Thyroid gland (tissue), 4 donors: ENCODE measurements at regions not wholly inside any gene's neighbourhood (a gene's known extent, or its start where the extent isn't known, plus 50 kb on each side); places are given as distances from the start of the nearest gene placed in this dataset. TPM values are rescaled to one million over a fixed set of nuclear protein-coding genes. Genes with fewer than 3 reads are reported as not detected.

Experiments used
- DNase-seq, 2 donors: peaks; one replicate each; pipeline ENCODE4 v3.0.0-alpha.2; 2019
- H3K27ac ChIP-seq, 3 donors: fragments of 200-600 bp; sonication (generic); 1 replicate in 2 of 3; 2 replicates in 1 of 3; pipeline ENCODE4 v1.5.1; 2016 to 2019; ENCODE audit warnings: mild to moderate bottlenecking in 1 of 3, moderate library complexity in 1 of 3
- H3K27me3 ChIP-seq: fragments of 200-600 bp; sonication (generic); one replicate; pipeline ENCODE4 v1.5.1; 2019
- H3K36me3 ChIP-seq, 2 donors: fragments of 200-600 bp; sonication (generic); one replicate each; pipeline ENCODE4 v1.5.1; 2016 to 2019
- H3K4me1 ChIP-seq, 2 donors: fragments of 200-600 bp; sonication (generic); one replicate each; pipeline ENCODE4 v1.5.1; 2017 to 2019
- H3K4me3 ChIP-seq, 3 donors: fragments of 200-600 bp; sonication (generic); replicated peaks in 1 of 3; 1 replicate in 2 of 3; 2 replicates in 1 of 3; pipeline ENCODE4 v1.5.1; 2016; ENCODE audit warnings: mild to moderate bottlenecking in 1 of 3
- H3K9me3 ChIP-seq: fragments of 200-600 bp; sonication (generic); one replicate; pipeline ENCODE4 v1.5.1; 2017
- CTCF ChIP-seq, 6 experiments: fragments of 200-600 bp in 3 of 6; fragments of 450-650 bp in 3 of 6; sonication (generic) in 3 of 6; IDR thresholded peaks; one replicate each; pipeline ENCODE4 v1.5.1; 2016 to 2019; ENCODE audit warnings: antibody characterized with exemption in 6 of 6, mild to moderate bottlenecking in 2 of 6, inconsistent platforms in 1 of 6, moderate library complexity in 1 of 6
- POLR2A ChIP-seq, 2 donors: fragments of 450-650 bp; IDR thresholded peaks; one replicate each; pipeline ENCODE4 v1.6.1; 2017; ENCODE audit warnings: antibody characterized with exemption in 2 of 2, mild to moderate bottlenecking in 2 of 2, moderate library complexity in 1 of 2
- WGBS, 2 donors: methylation state at CpG; one replicate each; pipeline ENCODE4 v1.1.5; 2017; 5-methylcytosine and 5-hydroxymethylcytosine counted together
- intact Hi-C: fragments of 100-400 bp; cut with DNase I; formaldehyde crosslinking; loops from one replicate; pipeline ENCODE4 v1.15.1; 2023
- small RNA-seq: library from RNA; depleted of rRNA; stranded (forward); fragments of <200 nt; gene quantifications from one replicate; pipeline ENCODE3, GENCODE V24; 2016

GRCh38 chr7:106811472-106811871 lies 53.6 kb upstream of the PIK3CG start:
- Histone ChIP-seq H3K4me1 (no peaks in the 10 kb centered on the region), H3K36me3 (no peaks in the 10 kb centered on the region), H3K27me3 (no peaks in the 10 kb centered on the region), H3K27ac (no peak overlapping the region), H3K4me3 (no peak overlapping the region), H3K9me3 (no peaks in the 10 kb centered on the region)
- TF ChIP-seq CTCF (IDR thresholded peaks at IDR 0.05) (no peak), POLR2A (IDR thresholded peaks at IDR 0.05) (no peak)
- WGBS, 2 donors = 85 to 86% methylated on average over 3 of the region's 3 CpGs
- DNase-seq = no peak
- intact Hi-C loops = no loop called here

- Histone ChIP-seq H3K4me3 (no peak overlapping the region), H3K36me3 (no peaks in the 10 kb centered on the region), H3K4me1 (peaks cover 0 to 6% of the 10 kb centered on the region in 2 donors), H3K27me3 (no peaks in the 10 kb centered on the region), H3K9me3 (no peaks in the 10 kb centered on the region), H3K27ac (no peak overlapping the region)
- 72 to 77% methylated on average over 4 of the region's 4 CpGs for WGBS, 2 donors
- intact Hi-C loops = no loop called here
- no peak for DNase-seq
- no peak for TF ChIP-seq POLR2A (IDR thresholded peaks at IDR 0.05)
- no peak for TF ChIP-seq CTCF (IDR thresholded peaks at IDR 0.05)
These were observed 52.9 kb upstream of the PIK3CG start for GRCh38 chr7:106812027-106812643.

DNA sequence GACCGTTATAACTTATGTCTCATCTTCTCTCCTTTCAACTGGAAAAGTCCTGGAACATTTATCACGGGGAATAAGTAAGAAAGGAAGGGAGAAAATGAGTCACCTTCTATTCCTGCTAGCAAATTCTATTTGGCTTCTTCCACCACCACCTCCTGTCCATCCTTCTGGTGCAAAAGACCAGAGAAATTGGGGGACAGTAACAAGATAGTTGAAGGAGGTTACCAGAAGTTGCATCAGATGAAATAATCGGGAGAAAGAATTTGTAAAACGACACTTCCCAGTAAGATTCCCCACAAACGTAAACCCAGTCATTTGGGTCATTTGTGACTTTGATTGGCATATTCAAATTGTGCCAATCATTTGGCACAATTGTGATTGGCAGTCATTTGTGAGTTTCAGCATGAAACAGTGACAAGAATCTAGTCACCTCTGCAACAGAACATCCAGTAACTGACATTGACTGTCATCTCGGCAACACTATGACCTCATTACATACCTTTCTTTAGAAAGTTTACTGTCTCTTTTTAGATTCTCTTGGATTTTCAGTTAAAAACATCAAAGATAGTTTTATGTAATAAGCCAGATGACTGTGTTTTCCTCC lies 51.3 kb upstream of the PIK3CG start:
- H3K27me3 ChIP-seq = no peaks in the 10 kb centered on the region
- no peak overlapping the region for H3K4me3 ChIP-seq
- no peak overlapping the region for H3K27ac ChIP-seq
- no peaks in the 10 kb centered on the region for H3K9me3 ChIP-seq
- H3K36me3 ChIP-seq = no peaks in the 10 kb centered on the region
- TF ChIP-seq POLR2A (IDR thresholded peaks at IDR 0.05) (no peak), CTCF (IDR thresholded peaks at IDR 0.05) (no peak)
- WGBS, 2 donors = 80 to 82% methylated on average over 6 of the region's 6 CpGs
- no peak for DNase-seq
- peaks cover 0 to 7% of the 10 kb centered on the region in 2 donors for H3K4me1 ChIP-seq
- intact Hi-C loops = no loop called here

DNA sequence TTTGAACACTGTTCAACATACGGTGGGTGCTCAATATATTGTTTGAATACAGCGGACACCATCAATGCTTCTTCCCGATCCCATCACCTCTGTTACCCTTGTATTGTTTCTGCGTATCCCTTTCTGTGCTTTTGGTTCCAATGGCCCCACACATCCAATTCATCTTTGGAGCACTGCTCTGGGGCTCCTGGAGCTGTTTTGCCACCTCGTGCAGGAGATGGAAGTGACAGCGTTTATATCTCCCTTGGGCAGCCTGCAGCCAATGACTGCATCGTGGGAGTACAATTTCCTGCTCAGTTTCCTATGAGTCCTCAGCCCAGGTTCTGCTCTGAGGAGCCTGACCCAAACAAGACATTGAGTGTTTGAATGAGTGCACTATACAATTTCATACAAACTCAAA lies 50.2 kb upstream of the PIK3CG start:
- H3K4me3 ChIP-seq = no peak overlapping the region
- 76 to 82% methylated on average over 7 of the region's 7 CpGs for WGBS, 2 donors
- H3K9me3 ChIP-seq = no peaks in the 10 kb centered on the region
- no peaks in the 10 kb centered on the region for H3K36me3 ChIP-seq
- intact Hi-C loops = no loop called here
- H3K27ac ChIP-seq = no peak overlapping the region
- TF ChIP-seq CTCF (IDR thresholded peaks at IDR 0.05) (no peak), POLR2A (IDR thresholded peaks at IDR 0.05) (no peak)
- peaks cover 0 to 7% of the 10 kb centered on the region in 2 donors for H3K4me1 ChIP-seq
- no peaks in the 10 kb centered on the region for H3K27me3 ChIP-seq
- DNase-seq = no peak

Small RNAs in the stretch of these regions (small RNA-seq; reads per million reads assigned to genes)
- gene RNA5SP236 = not detected
